Tibial nerve (tissue), 4 donors: ENCODE measurements at regions not wholly inside any gene's neighbourhood (a gene's known extent, or its start where the extent isn't known, plus 50 kb on each side); places are given as distances from the start of the nearest gene placed in this dataset.

Experiments
- CTCF ChIP-seq, 5 experiments: fragments of 200-600 bp in 3 of 5; fragments of 450-650 bp in 2 of 5; sonication (generic) in 3 of 5; IDR thresholded peaks; one replicate each; pipeline ENCODE4 v1.5.1; 2016 to 2019; ENCODE audit warnings: antibody characterized with exemption in 5 of 5, mild to moderate bottlenecking in 3 of 5, moderate library complexity in 2 of 5
- EP300 ChIP-seq, 2 donors: sonication (generic); formaldehyde crosslinking; IDR thresholded peaks; one replicate each; pipeline ENCODE4 v1.6.1; 2017; ENCODE audit warnings: antibody characterized with exemption in 2 of 2, mild to moderate bottlenecking in 1 of 2
- POLR2A ChIP-seq, 2 donors: fragments of 450-650 bp; IDR thresholded peaks; one replicate each; pipeline ENCODE4 v1.6.1; 2017; ENCODE audit warnings: antibody characterized with exemption in 2 of 2, mild to moderate bottlenecking in 2 of 2, moderate library complexity in 2 of 2

GRCh38 chr1:213513006-213513405 is 462.0 kb downstream of the RPS6KC1 start:
- TF ChIP-seq CTCF (IDR thresholded peaks at IDR 0.05) (no peak), POLR2A (IDR thresholded peaks at IDR 0.05) (no peak), EP300 (IDR thresholded peaks at IDR 0.05) (no peak)
